ENCODE measurements at regions not wholly inside any gene's neighbourhood (a gene's known extent, or its start where the extent isn't known, plus 50 kb on each side); places are given as distances from the start of the nearest gene placed in this dataset.
"Not testable (repeated sequence)": the region's sequence is repeated elsewhere in the genome, so short reads cannot be mapped to it uniquely, and the experiment has no call there.

GRCh38 chr4:66279084-66279483 is 608.8 kb upstream of the EPHA5 start:
- intact Hi-C loops (cut with DNase I): no loop called here
- TF ChIP-seq CTCF (IDR thresholded peaks at IDR 0.05): no peak

GRCh38 chr4:66275411-66276038 is 605.2 kb upstream of the EPHA5 start:
- Histone ChIP-seq H3K9me3 (peaks cover 0 to 19% (median 2%) of the 10 kb centered on the region in 11 donors), H3K36me3 (no peaks in the 10 kb centered on the region), H3K4me1 (no peaks in the 10 kb centered on the region), H3K27me3 (no peaks in the 10 kb centered on the region), H3K27ac (no peak overlapping the region), H3K4me3 (no peak overlapping the region)
- no peak for TF ChIP-seq CTCF (IDR thresholded peaks at IDR 0.05)
- DNase-seq: no peak
- 38 to 53% methylated on average over 4 of the region's 4 CpGs for WGBS, 2 donors
- ATAC-seq: no peak
- intact Hi-C loops (cut with DNase I): no loop called here

More at GRCh38 chr4:66279084-66279483, 608.8 kb upstream of the EPHA5 start:
- WGBS, 2 donors: 79 to 88% methylated on average over 1 of the region's 1 CpG
- no peaks in the 10 kb centered on the region for H3K4me1 ChIP-seq
- H3K4me3 ChIP-seq: no peak overlapping the region
- H3K9me3 ChIP-seq: peaks cover 0 to 4% (median 0%) of the 10 kb centered on the region in 11 donors
- no peak for ATAC-seq
- H3K27ac ChIP-seq: no peak overlapping the region
- no peaks in the 10 kb centered on the region for H3K36me3 ChIP-seq
- DNase-seq: no peak
- no peaks in the 10 kb centered on the region for H3K27me3 ChIP-seq

GRCh38 chr4:66273110-66273509 is 602.8 kb upstream of the EPHA5 start:
- DNase-seq (no peak), ATAC-seq (no peak)
- Histone ChIP-seq H3K27ac (no peak overlapping the region), H3K4me1 (no peaks in the 10 kb centered on the region), H3K36me3 (no peaks in the 10 kb centered on the region), H3K27me3 (no peaks in the 10 kb centered on the region), H3K4me3 (no peak overlapping the region), H3K9me3 (peaks cover 0 to 36% (median 2%) of the 10 kb centered on the region in 11 donors)
- intact Hi-C loops (cut with DNase I): no loop called here
- WGBS, 2 donors: 37 to 43% methylated on average over 1 of the region's 1 CpG
- TF ChIP-seq CTCF (IDR thresholded peaks at IDR 0.05): no peak

- 52 to 68% methylated on average over 2 of the region's 2 CpGs for WGBS, 2 donors
- intact Hi-C loops (cut with DNase I): not testable (repeated sequence)
Observed at GRCh38 chr4:66270356-66270755, 600.1 kb upstream of the EPHA5 start.

GRCh38 chr4:66266554-66266953 is 596.3 kb upstream of the EPHA5 start:
- H3K4me3 ChIP-seq; H3K27me3 ChIP-seq; H3K36me3 ChIP-seq; DNase-seq; H3K4me1 ChIP-seq; H3K27ac ChIP-seq; intact Hi-C loops (cut with DNase I); ATAC-seq: not testable (repeated sequence)
- 72 to 78% methylated on average over 5 of the region's 5 CpGs for WGBS, 2 donors
- H3K9me3 ChIP-seq: peaks cover 0 to 33% (median 2%) of the 10 kb centered on the region in 11 donors

More at GRCh38 chr4:66270356-66270755, 600.1 kb upstream of the EPHA5 start:
- not testable (repeated sequence) for H3K36me3 ChIP-seq, H3K4me3 ChIP-seq, DNase-seq, ATAC-seq, H3K27ac ChIP-seq, H3K4me1 ChIP-seq, H3K27me3 ChIP-seq
- peaks cover 0 to 38% (median 2%) of the 10 kb centered on the region in 11 donors for H3K9me3 ChIP-seq

Data from heart right ventricle (tissue), 16 donors.